ENCODE measurements at regions not wholly inside any gene's neighbourhood (a gene's known extent, or its start where the extent isn't known, plus 50 kb on each side); places are given as distances from the start of the nearest gene placed in this dataset.

GRCh38 chr2:162963156-162963555, 124.6 kb upstream of the KCNH7 start:
- no peak for TF ChIP-seq CTCF (IDR thresholded peaks at IDR 0.05 in 4 of 5, conservative IDR thresholded peaks at IDR 0.05 in 1 of 5)
- TF ChIP-seq POLR2A (IDR thresholded peaks at IDR 0.05) = no peak
